OCI-LY7 (cell line): ENCODE measurements at regions not wholly inside any gene's neighbourhood (a gene's known extent, or its start where the extent isn't known, plus 50 kb on each side); places are given as distances from the start of the nearest gene placed in this dataset.

ENCODE experiments used
- BruUV-seq: library from RNA; stranded (reverse); fragments of 400-500 nt; replicated peaks from 2 replicates; lab custom pipeline; 2021; lab: Mats Ljungman, UMichigan
- CTCF ChIA-PET: fragments of 300-600 bp; sonication (Branson Sonifier 250); formaldehyde crosslinking; loops from one replicate; lab custom pipeline; 2022; ENCODE audit warnings: antibody characterized with exemption; ENCODE audit not compliant: unreplicated experiment; lab: Charles Lee
- POLR2A ChIA-PET: fragments of 300-600 bp; sonication (Branson Sonifier 250); formaldehyde crosslinking; loops from one replicate; lab custom pipeline; 2022; ENCODE audit warnings: antibody characterized with exemption; lab: Charles Lee
- DNase-seq: peaks from one replicate; pipeline ENCODE4 v3.0.0-alpha.2; 2015; ENCODE audit warnings: low spot score
- H2AFZ ChIP-seq: fragments of 200-600 bp; sonication (generic), shearing (Covaris generic); 2 replicates; pipeline ENCODE4 v1.6.1; 2014; ENCODE audit warnings: mild to moderate bottlenecking, antibody characterized with exemption, low read length, moderate library complexity
- H3K27ac ChIP-seq: fragments of 200-600 bp; sonication (generic); 2 replicates; pipeline ENCODE4 v1.5.1; 2014; ENCODE audit warnings: mixed run types, low read depth, mild to moderate bottlenecking, moderate library complexity, low read length, inconsistent platforms; ENCODE audit not compliant: poor library complexity, severe bottlenecking
- H3K36me3 ChIP-seq: fragments of 200-600 bp; sonication (generic); 2 replicates; pipeline ENCODE4 v1.6.1; 2014; ENCODE audit warnings: mild to moderate bottlenecking, antibody characterized with exemption, low read length, moderate library complexity, mixed read lengths; ENCODE audit not compliant: insufficient read depth
- H3K4me1 ChIP-seq: fragments of 200-600 bp; sonication (generic); 2 replicates; pipeline ENCODE4 v1.5.1; 2014; ENCODE audit warnings: mild to moderate bottlenecking, low read length; ENCODE audit not compliant: insufficient read depth, poor library complexity, severe bottlenecking
- H3K4me2 ChIP-seq: fragments of 200-600 bp; sonication (generic); 2 replicates; pipeline ENCODE4 v1.6.1; 2014; ENCODE audit warnings: mild to moderate bottlenecking, low read length
- H3K4me3 ChIP-seq: fragments of 200-600 bp; sonication (generic); 2 replicates; pipeline ENCODE4 v1.5.1; 2014; ENCODE audit warnings: mild to moderate bottlenecking, low read depth, low read length; ENCODE audit not compliant: poor library complexity, severe bottlenecking
- H3K79me2 ChIP-seq: fragments of 200-600 bp; sonication (generic); 2 replicates; pipeline ENCODE4 v1.6.1; 2016; ENCODE audit warnings: low read depth, mild to moderate bottlenecking, low read length, moderate library complexity, mixed read lengths; ENCODE audit not compliant: insufficient read depth
- H3K9me2 ChIP-seq: fragments of 200-600 bp; sonication (generic); 2 replicates; pipeline ENCODE4 v1.6.1; 2016; ENCODE audit warnings: mild to moderate bottlenecking, low read length, mixed read lengths; ENCODE audit not compliant: insufficient read depth
- H3K9me3 ChIP-seq: fragments of 200-600 bp; sonication (generic); 2 replicates; pipeline ENCODE4 v1.6.1; 2014; ENCODE audit warnings: mild to moderate bottlenecking, mixed run types, low read length, mixed read lengths
- H4K20me1 ChIP-seq: fragments of 200-600 bp; sonication (generic); 2 replicates; pipeline ENCODE4 v1.6.1; 2014; ENCODE audit warnings: mild to moderate bottlenecking, antibody characterized with exemption, low read length, moderate library complexity, mixed read lengths; ENCODE audit not compliant: insufficient read depth
- EZH2phosphoT487 ChIP-seq: fragments of 200-600 bp; sonication (generic); IDR thresholded peaks from 2 replicates; pipeline ENCODE4 v1.6.1; 2018; ENCODE audit warnings: low read depth, borderline replicate concordance, mild to moderate bottlenecking, mixed run types, antibody characterized with exemption, low read length, moderate library complexity, mixed read lengths
- intact Hi-C: fragments of 100-400 bp; cut with micrococcal nuclease; formaldehyde crosslinking; loops from one replicate; pipeline ENCODE4 v1.10.0; 2022; ENCODE audit not compliant: unreplicated experiment
- TF ChIP-seq, protein P1 (sequence below): fragments of 200-600 bp; sonication (generic); conservative IDR thresholded peaks from 2 replicates; pipeline ENCODE4 v1.5.1; 2014; ENCODE audit warnings: mild to moderate bottlenecking, antibody characterized with exemption, low read length, moderate library complexity, mixed read lengths

DNA sequence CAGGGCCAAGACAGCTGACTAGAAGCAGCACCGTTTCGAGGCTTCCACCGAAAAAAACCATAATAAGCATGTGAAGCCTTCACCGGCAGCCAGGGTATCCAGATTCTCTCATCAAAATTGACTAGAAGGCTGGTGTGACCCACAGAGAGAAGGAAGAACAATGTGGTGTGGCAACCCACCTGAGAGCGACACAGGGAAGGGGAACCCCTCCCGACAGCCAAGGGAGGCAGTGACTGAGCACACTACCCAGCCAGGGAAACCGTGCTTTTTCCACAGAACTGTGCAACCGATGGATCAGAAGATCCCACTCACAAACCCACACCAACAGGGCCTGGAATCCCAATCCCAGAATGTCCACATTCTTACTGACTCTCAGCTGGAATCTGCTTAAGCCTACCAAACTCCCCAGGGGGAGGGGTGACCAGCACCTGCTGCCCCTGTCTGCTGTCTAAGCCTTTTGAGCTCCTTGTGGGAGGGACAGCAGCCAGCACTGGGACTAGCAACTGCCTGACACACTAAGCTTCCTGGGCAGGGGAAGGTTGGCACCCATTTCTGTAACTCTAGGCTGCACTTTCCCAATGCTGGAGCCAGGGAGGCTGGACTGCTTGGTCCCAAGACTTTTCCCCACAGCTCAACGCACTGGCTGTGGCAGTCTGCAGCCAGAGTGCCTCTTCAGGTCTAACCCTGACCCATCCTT is 231.9 kb upstream of the FAM83B start:
- no peaks in the 10 kb centered on the region for H3K36me3 ChIP-seq
- DNase-seq = no peak
- H2AFZ ChIP-seq = no peak overlapping the region
- no peak overlapping the region for H3K4me2 ChIP-seq
- no TSS peak for BruUV-seq
- intact Hi-C loops = no loop called here
- H3K79me2 ChIP-seq = no peaks in the 10 kb centered on the region
- TF ChIP-seq, protein P1, sequence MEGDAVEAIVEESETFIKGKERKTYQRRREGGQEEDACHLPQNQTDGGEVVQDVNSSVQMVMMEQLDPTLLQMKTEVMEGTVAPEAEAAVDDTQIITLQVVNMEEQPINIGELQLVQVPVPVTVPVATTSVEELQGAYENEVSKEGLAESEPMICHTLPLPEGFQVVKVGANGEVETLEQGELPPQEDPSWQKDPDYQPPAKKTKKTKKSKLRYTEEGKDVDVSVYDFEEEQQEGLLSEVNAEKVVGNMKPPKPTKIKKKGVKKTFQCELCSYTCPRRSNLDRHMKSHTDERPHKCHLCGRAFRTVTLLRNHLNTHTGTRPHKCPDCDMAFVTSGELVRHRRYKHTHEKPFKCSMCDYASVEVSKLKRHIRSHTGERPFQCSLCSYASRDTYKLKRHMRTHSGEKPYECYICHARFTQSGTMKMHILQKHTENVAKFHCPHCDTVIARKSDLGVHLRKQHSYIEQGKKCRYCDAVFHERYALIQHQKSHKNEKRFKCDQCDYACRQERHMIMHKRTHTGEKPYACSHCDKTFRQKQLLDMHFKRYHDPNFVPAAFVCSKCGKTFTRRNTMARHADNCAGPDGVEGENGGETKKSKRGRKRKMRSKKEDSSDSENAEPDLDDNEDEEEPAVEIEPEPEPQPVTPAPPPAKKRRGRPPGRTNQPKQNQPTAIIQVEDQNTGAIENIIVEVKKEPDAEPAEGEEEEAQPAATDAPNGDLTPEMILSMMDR = no peak
- TF ChIP-seq EZH2phosphoT487 = no peak
- no peak overlapping the region for H3K27ac ChIP-seq
- ChIA-PET POLR2A (no interaction called here), CTCF (no interaction called here)
- no peak overlapping the region for H3K4me3 ChIP-seq
- H3K9me2 ChIP-seq = no peaks in the 10 kb centered on the region
- H4K20me1 ChIP-seq = no peaks in the 10 kb centered on the region
- H3K4me1 ChIP-seq = no peaks in the 10 kb centered on the region
- no peaks in the 10 kb centered on the region for H3K9me3 ChIP-seq

GRCh38 chr6:54617730-54618129 is 228.8 kb upstream of the FAM83B start:
- Histone ChIP-seq H3K4me3 (no peak overlapping the region), H3K9me3 (no peaks in the 10 kb centered on the region), H3K4me2 (no peak overlapping the region), H2AFZ (no peak overlapping the region), H3K9me2 (no peaks in the 10 kb centered on the region), H3K36me3 (no peaks in the 10 kb centered on the region), H3K27ac (no peak overlapping the region), H3K79me2 (no peaks in the 10 kb centered on the region), H3K4me1 (no peaks in the 10 kb centered on the region), H4K20me1 (no peaks in the 10 kb centered on the region)
- BruUV-seq = no TSS peak
- intact Hi-C loops = no loop called here
- no peak for TF ChIP-seq EZH2phosphoT487
- TF ChIP-seq, protein P1 = no peak
- ChIA-PET POLR2A (interaction anchor here (0.6 kb wide), 1 partner anchor 12 kb away, joined by 3 read pairs; no protein-coding TSS in a partner anchor), CTCF (no interaction called here)
- no peak for DNase-seq

GRCh38 chr6:54618572-54618971 is 228.0 kb upstream of the FAM83B start:
- POLR2A ChIA-PET = interaction anchor here (0.6 kb wide), 1 partner anchor 696 kb away, joined by 3 read pairs; no protein-coding TSS in a partner anchor
- no TSS peak for BruUV-seq
- Histone ChIP-seq H3K4me2 (no peak overlapping the region), H3K79me2 (no peaks in the 10 kb centered on the region), H2AFZ (no peak overlapping the region), H3K27ac (no peak overlapping the region), H3K4me1 (no peaks in the 10 kb centered on the region), H3K9me2 (no peaks in the 10 kb centered on the region), H3K9me3 (no peaks in the 10 kb centered on the region), H3K4me3 (no peak overlapping the region), H4K20me1 (no peaks in the 10 kb centered on the region), H3K36me3 (no peaks in the 10 kb centered on the region)
- CTCF ChIA-PET = no interaction called here
- no peak for DNase-seq
- TF ChIP-seq EZH2phosphoT487 = no peak
- TF ChIP-seq, protein P1 = no peak
- intact Hi-C loops = no loop called here
